GM19452 (cell line): ENCODE measurements at regions not wholly inside any gene's neighbourhood (a gene's known extent, or its start where the extent isn't known, plus 50 kb on each side); places are given as distances from the start of the nearest gene placed in this dataset.
A peak's percentile ranks its signal among the peaks of the same experiment; 100 is the strongest.

ENCODE experiments used
- ATAC-seq: cut with Tn5 transposase; IDR thresholded peaks from one replicate; pipeline ENCODE4 v1.9.1; 2021; ENCODE audit not compliant: unreplicated experiment

GRCh38 chr2:62370321-62371250 lies 135.4 kb downstream of the TMEM17 start:
- ATAC-seq: no peak

GRCh38 chr2:62369541-62370202 lies 136.3 kb downstream of the TMEM17 start:
- ATAC-seq: no peak

GRCh38 chr2:62364791-62365528 lies 141.0 kb downstream of the TMEM17 start:
- no peak for ATAC-seq

- ATAC-seq: peak; percentile 46
Observed at GRCh38 chr2:62363166-62363565, 142.8 kb downstream of the TMEM17 start.

GRCh38 chr2:62362561-62362960 lies 143.4 kb downstream of the TMEM17 start:
- ATAC-seq: no peak

GRCh38 chr2:62361964-62362363 lies 144.0 kb downstream of the TMEM17 start:
- ATAC-seq: no peak

GRCh38 chr2:62354771-62355561 lies 151.0 kb downstream of the TMEM17 start:
- ATAC-seq: no peak

- ATAC-seq: no peak
Observed at GRCh38 chr2:62352031-62352430, 154.0 kb downstream of the TMEM17 start.

- no peak for ATAC-seq
Observed at GRCh38 chr2:62349788-62350187, 153.9 kb downstream of the B3GNT2 start.

GRCh38 chr2:62348700-62349099 lies 152.8 kb downstream of the B3GNT2 start:
- ATAC-seq: no peak

GRCh38 chr2:62347563-62348270 lies 151.8 kb downstream of the B3GNT2 start:
- no peak for ATAC-seq

- ATAC-seq: peak; percentile 90
Observed at GRCh38 chr2:62344472-62344871, 148.6 kb downstream of the B3GNT2 start.

- ATAC-seq: no peak
Observed at GRCh38 chr2:62343636-62344337, 147.9 kb downstream of the B3GNT2 start.

GRCh38 chr2:62343206-62343605 lies 147.3 kb downstream of the B3GNT2 start:
- ATAC-seq: no peak

- peak; percentile 41 for ATAC-seq
Observed at GRCh38 chr2:62340994-62341484, 145.1 kb downstream of the B3GNT2 start.

- ATAC-seq: no peak
Observed at GRCh38 chr2:62339837-62340236, 143.9 kb downstream of the B3GNT2 start.

GRCh38 chr2:62339413-62339812 lies 143.5 kb downstream of the B3GNT2 start:
- no peak for ATAC-seq

- no peak for ATAC-seq
Observed at GRCh38 chr2:62338111-62338510, 142.2 kb downstream of the B3GNT2 start.

- no peak for ATAC-seq
Observed at GRCh38 chr2:62337403-62337802, 141.5 kb downstream of the B3GNT2 start.
